A549 (cell line): ENCODE measurements at regions not wholly inside any gene's neighbourhood (a gene's known extent, or its start where the extent isn't known, plus 50 kb on each side); places are given as distances from the start of the nearest gene placed in this dataset.

ENCODE experiments used
- ATAC-seq, 2 experiments: fragments of 200-7000 bp in 1 of 2; fragments of >200 bp in 1 of 2; cut with Nextera tagmentation in 1 of 2; cut with Tn5 transposase in 1 of 2; 3 replicates each; pipeline versions ENCODE4 v1.8.0 to v1.9.1; 2018 to 2020; ENCODE audit warnings: mild to moderate bottlenecking in 1 of 2, moderate library complexity in 1 of 2
- CTCF ChIA-PET: fragments of 300-600 bp; sonication (Branson Sonifier 250); formaldehyde crosslinking; extraction: SDS; loops from one replicate; lab custom pipeline; 2021; ENCODE audit warnings: antibody characterized with exemption, inconsistent platforms; lab: Yijun Ruan, JAX
- POLR2A ChIA-PET: fragments of 350-600 bp; formaldehyde crosslinking; extraction: SDS; loops from one replicate; lab custom pipeline; 2021; ENCODE audit warnings: antibody characterized with exemption, inconsistent platforms; lab: Yijun Ruan, JAX
- DNase-seq, 2 experiments: peaks; one replicate each; pipeline versions ENCODE4 v3.0.0 to v3.0.0-alpha.2; 2011 to 2016; ENCODE audit warnings: low read depth in 1 of 2, low spot score in 1 of 2
- FAIRE-seq: peaks from 2 replicates; lab custom pipeline; 2011; peaks lifted over from hg19 to GRCh38; lab: Jason Lieb, UNC
- H3K27ac ChIP-seq, 2 experiments: fragments of >200 bp; sonication (Bioruptor Twin); formaldehyde crosslinking; 3 replicates each; pipeline ENCODE4 v1.5.1; 2016 to 2017
- H3K4me1 ChIP-seq: fragments of >200 bp; sonication (Bioruptor Twin); formaldehyde crosslinking; 3 replicates; pipeline ENCODE4 v1.6.1; 2016
- H3K4me2 ChIP-seq: fragments of >200 bp; sonication (Bioruptor Twin); formaldehyde crosslinking; 3 replicates; pipeline ENCODE4 v1.6.1; 2016
- H3K4me3 ChIP-seq: fragments of >200 bp; sonication (Bioruptor Twin); formaldehyde crosslinking; 3 replicates; pipeline ENCODE4 v1.5.1; 2016
- H3K9me3 ChIP-seq: fragments of >200 bp; sonication (Bioruptor Twin); formaldehyde crosslinking; 3 replicates; pipeline ENCODE4 v1.6.1; 2016
- BCL3 ChIP-seq: fragments of >200 bp; sonication (Bioruptor Twin); formaldehyde crosslinking; IDR thresholded peaks from 3 replicates; pipeline ENCODE4 v1.6.1; 2016
- E2F6 ChIP-seq: IDR thresholded peaks from 2 replicates; pipeline ENCODE4 v1.6.1; 2012; ENCODE audit warnings: low read depth, borderline replicate concordance
- EP300 ChIP-seq, 2 experiments: fragments of >200 bp; sonication (Bioruptor Twin); formaldehyde crosslinking; IDR thresholded peaks; 2 replicates in 1 of 2; 3 replicates in 1 of 2; pipeline ENCODE4 v1.6.1; 2016 to 2017
- FOSB ChIP-seq: fragments of 250-450 bp; sonication (Bioruptor Pico); IDR thresholded peaks from 2 replicates; pipeline ENCODE4 v1.5.0; 2020; ENCODE audit warnings: mild to moderate bottlenecking, moderate library complexity
- GATA3 ChIP-seq: IDR thresholded peaks from 2 replicates; pipeline ENCODE4 v1.6.1; 2012; ENCODE audit warnings: borderline replicate concordance
- HES2 ChIP-seq: fragments of >200 bp; sonication (Bioruptor Twin); formaldehyde crosslinking; IDR thresholded peaks from 2 replicates; pipeline ENCODE4 v1.6.1; 2016
- HOXA7 ChIP-seq: fragments of 250-450 bp; sonication (Bioruptor Pico); IDR thresholded peaks from 2 replicates; pipeline ENCODE4 v1.5.0; 2020; ENCODE audit warnings: mild to moderate bottlenecking, moderate library complexity
- JUNB ChIP-seq: fragments of >200 bp; sonication (Bioruptor Twin); formaldehyde crosslinking; IDR thresholded peaks from 2 replicates; pipeline ENCODE4 v1.6.1; 2016
- KDM1A ChIP-seq: fragments of 200-600 bp; sonication (generic); IDR thresholded peaks from 2 replicates; pipeline ENCODE4 v1.6.1; 2016; ENCODE audit warnings: low read depth, mild to moderate bottlenecking
- MAX ChIP-seq: IDR thresholded peaks from 2 replicates; pipeline ENCODE4 v1.6.1; 2012
- PBX3 ChIP-seq: IDR thresholded peaks from 2 replicates; pipeline ENCODE4 v1.6.1; 2012
- POLR2A ChIP-seq: IDR thresholded peaks from 2 replicates; pipeline ENCODE4 v1.6.1; 2012; ENCODE audit warnings: mild to moderate bottlenecking, low read length
- POLR2AphosphoS2 ChIP-seq: conservative IDR thresholded peaks from 2 replicates; pipeline ENCODE4 v1.6.1; 2012; ENCODE audit warnings: low read length, improper control_type of control experiment, inconsistent platforms
- RARB ChIP-seq: fragments of 250-450 bp; sonication (Bioruptor Pico); IDR thresholded peaks from 2 replicates; pipeline ENCODE4 v1.8.0; 2021; ENCODE audit warnings: mild to moderate bottlenecking, moderate library complexity
- REST ChIP-seq: fragments of 200-600 bp; sonication (generic); IDR thresholded peaks from 2 replicates; pipeline ENCODE4 v1.6.1; 2016; ENCODE audit warnings: antibody characterized with exemption, mild to moderate bottlenecking, moderate library complexity
- RFX5 ChIP-seq: fragments of 450-650 bp; IDR thresholded peaks from 2 replicates; pipeline ENCODE4 v1.7.1; 2014; ENCODE audit warnings: antibody characterized with exemption, mild to moderate bottlenecking, moderate library complexity
- SMC3 ChIP-seq: fragments of >200 bp; sonication (Bioruptor Twin); formaldehyde crosslinking; IDR thresholded peaks from 3 replicates; pipeline ENCODE4 v1.6.1; 2018; ENCODE audit warnings: inconsistent platforms
- SREBF2 ChIP-seq: fragments of 450-650 bp; IDR thresholded peaks from 2 replicates; pipeline ENCODE4 v1.6.1; 2014; ENCODE audit warnings: mild to moderate bottlenecking, moderate library complexity
- TFCP2L1 ChIP-seq: fragments of 250-450 bp; sonication (Bioruptor Pico); IDR thresholded peaks from 2 replicates; pipeline ENCODE4 v1.5.0; 2021; ENCODE audit warnings: mild to moderate bottlenecking
- TP53 ChIP-seq: fragments of 250-450 bp; sonication (Bioruptor Pico); IDR thresholded peaks from 2 replicates; pipeline ENCODE4 v1.5.0; 2021; ENCODE audit warnings: mild to moderate bottlenecking, moderate library complexity
- WGBS: methylation state at CpG from one replicate; pipeline ENCODE4 v1.1.6; 2017; ENCODE audit errors: missing lambda C conversion rate; 5-methylcytosine and 5-hydroxymethylcytosine counted together

GRCh38 chr3:145780301-145780700 is 380.7 kb downstream of the PLOD2 start:
- no peak overlapping the region for H3K4me2 ChIP-seq
- TF ChIP-seq GATA3, result no peak
- TF ChIP-seq RARB (CRISPR knock-in tag), result no peak
- TF ChIP-seq POLR2AphosphoS2, result no peak
- no peak for TF ChIP-seq HOXA7 (CRISPR knock-in tag)
- no peak for TF ChIP-seq KDM1A
- no peak for TF ChIP-seq TFCP2L1
- no peak for TF ChIP-seq SREBF2
- TF ChIP-seq RFX5, result no peak
- TF ChIP-seq EP300 (IDR thresholded peaks at IDR 0.05), result no peak
- no peak for TF ChIP-seq FOSB (CRISPR knock-in tag)
- no peak for TF ChIP-seq TP53 (CRISPR knock-in tag)
- TF ChIP-seq MAX, result no peak
- no peak for TF ChIP-seq BCL3
- TF ChIP-seq JUNB, result no peak
- TF ChIP-seq E2F6, result no peak
- TF ChIP-seq SMC3, result no peak
- no peak for TF ChIP-seq REST
- no peak for TF ChIP-seq HES2
- TF ChIP-seq PBX3, result no peak
- no peak for TF ChIP-seq POLR2A
- TF ChIP-seq, all 56 proteins: peak for 0
- WGBS, result 70% methylated on average over 4 of the region's 4 CpGs
- no peaks in the 10 kb centered on the region for H3K9me3 ChIP-seq
- H3K27ac ChIP-seq, result no peak overlapping the region
- CTCF ChIA-PET, result interaction anchor here (0.6 to 1.9 kb wide), 4 partner anchors 50 to 1885 kb away, joined by 3 to 9 read pairs (median 3); no protein-coding TSS in a partner anchor
- POLR2A ChIA-PET, result no interaction called here
- no peak for DNase-seq
- H3K4me3 ChIP-seq, result no peak overlapping the region
- no peaks in the 10 kb centered on the region for H3K4me1 ChIP-seq
- ATAC-seq, result no peak
- no peak for FAIRE-seq

- DNase-seq, result no peak
- Histone ChIP-seq H3K27ac (no peak overlapping the region), H3K9me3 (no peaks in the 10 kb centered on the region), H3K4me3 (no peak overlapping the region), H3K4me1 (no peaks in the 10 kb centered on the region), H3K4me2 (no peak overlapping the region)
- TF ChIP-seq TFCP2L1, result no peak
- ATAC-seq, result no peak
- ChIA-PET POLR2A (no interaction called here), CTCF (interaction anchor here (1.4 kb wide), 1 partner anchor 9 kb away, joined by 4 read pairs; no protein-coding TSS in a partner anchor)
- FAIRE-seq, result no peak
Measured at GRCh38 chr3:145785668-145786067, 375.3 kb downstream of the PLOD2 start.
